ENCODE measurements at regions not wholly inside any gene's neighbourhood (a gene's known extent, or its start where the extent isn't known, plus 50 kb on each side); places are given as distances from the start of the nearest gene placed in this dataset.

- no peak for TF ChIP-seq CTCF (IDR thresholded peaks at IDR 0.05 in 8 of 11, conservative IDR thresholded peaks at IDR 0.05 in 3 of 11)
- TF ChIP-seq POLR2A (IDR thresholded peaks at IDR 0.05) = no peak
Observed at GRCh38 chr12:38137287-38137686, 179.3 kb upstream of the ALG10B start.

All from spleen (tissue), 7 donors.